ENCODE measurements at regions not wholly inside any gene's neighbourhood (a gene's known extent, or its start where the extent isn't known, plus 50 kb on each side); places are given as distances from the start of the nearest gene placed in this dataset.

DNA sequence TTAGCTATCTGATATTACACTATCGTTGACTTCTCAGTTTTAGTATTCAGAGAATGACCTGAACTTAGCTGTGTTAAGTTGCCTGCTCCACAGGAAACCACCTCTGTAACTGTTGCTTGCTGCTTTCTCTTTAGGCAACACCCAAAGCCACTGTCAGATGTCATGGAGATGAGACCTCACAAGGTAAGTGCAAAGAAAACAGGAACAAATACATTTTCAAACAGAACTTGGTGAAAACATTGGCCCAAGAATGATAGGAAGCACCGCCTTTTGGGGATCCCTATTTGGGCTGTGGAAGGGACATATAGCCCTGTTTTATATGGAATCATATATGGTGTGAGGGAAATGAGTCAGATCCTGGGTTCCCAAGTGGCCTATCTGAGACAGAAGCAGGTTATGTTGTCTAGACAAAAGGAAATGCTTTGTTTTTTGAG lies 143.4 kb downstream of the UBE2E3 start:
- DNase-seq (ENCODE audit: low spot score), result no peak
- ChIA-PET POLR2A (ENCODE audit: low non-redundant PET) (no interaction called here), CTCF (no interaction called here)
- TF ChIP-seq, protein P1, sequence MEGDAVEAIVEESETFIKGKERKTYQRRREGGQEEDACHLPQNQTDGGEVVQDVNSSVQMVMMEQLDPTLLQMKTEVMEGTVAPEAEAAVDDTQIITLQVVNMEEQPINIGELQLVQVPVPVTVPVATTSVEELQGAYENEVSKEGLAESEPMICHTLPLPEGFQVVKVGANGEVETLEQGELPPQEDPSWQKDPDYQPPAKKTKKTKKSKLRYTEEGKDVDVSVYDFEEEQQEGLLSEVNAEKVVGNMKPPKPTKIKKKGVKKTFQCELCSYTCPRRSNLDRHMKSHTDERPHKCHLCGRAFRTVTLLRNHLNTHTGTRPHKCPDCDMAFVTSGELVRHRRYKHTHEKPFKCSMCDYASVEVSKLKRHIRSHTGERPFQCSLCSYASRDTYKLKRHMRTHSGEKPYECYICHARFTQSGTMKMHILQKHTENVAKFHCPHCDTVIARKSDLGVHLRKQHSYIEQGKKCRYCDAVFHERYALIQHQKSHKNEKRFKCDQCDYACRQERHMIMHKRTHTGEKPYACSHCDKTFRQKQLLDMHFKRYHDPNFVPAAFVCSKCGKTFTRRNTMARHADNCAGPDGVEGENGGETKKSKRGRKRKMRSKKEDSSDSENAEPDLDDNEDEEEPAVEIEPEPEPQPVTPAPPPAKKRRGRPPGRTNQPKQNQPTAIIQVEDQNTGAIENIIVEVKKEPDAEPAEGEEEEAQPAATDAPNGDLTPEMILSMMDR (conservative IDR thresholded peaks at IDR 0.05; ENCODE audit: low read depth), result no peak
- no peak overlapping the region for H3K27ac ChIP-seq

DNA sequence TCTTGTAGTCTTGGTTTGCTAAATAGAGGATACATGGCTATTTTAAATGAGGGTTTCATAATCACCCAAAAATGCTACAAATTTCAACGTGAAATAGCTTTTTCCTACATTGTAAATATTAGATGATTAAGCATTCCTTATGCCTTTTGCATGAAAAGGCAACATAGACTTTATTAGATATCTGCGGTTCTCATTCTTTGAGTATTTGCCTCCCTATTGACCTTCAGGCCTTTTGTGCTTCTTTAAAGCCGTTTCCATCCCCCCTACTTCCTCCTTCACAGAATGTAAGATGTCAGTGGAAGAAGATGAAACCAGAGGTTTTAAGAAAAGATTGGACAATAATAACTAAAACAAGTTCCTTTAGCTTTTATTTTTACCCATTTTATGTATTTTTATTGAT lies 144.1 kb downstream of the UBE2E3 start:
- CTCF ChIA-PET, result no interaction called here
- no peak for DNase-seq (ENCODE audit: low spot score)
- POLR2A ChIA-PET (ENCODE audit: low non-redundant PET), result no interaction called here

DNA sequence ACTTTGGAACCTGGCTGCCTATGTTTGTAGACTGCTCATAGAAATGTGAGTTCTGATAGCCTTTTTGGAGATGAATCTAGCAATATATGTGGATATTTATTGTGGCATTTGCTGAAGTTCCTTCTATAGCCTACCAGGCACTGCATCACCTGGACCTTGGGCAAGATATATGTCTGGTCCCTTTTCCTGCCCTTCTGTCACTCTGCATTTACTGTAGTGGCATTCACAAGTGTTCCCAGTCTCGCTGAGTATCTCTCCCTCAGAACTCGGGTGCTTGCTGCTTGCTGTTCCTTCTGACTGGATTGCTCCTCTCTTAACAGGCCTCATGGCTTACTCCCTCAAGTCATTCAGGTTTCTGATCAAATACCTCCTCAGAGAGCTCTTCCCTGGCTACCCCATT lies 145.0 kb downstream of the UBE2E3 start:
- no peak for DNase-seq (ENCODE audit: low spot score)
- no peak overlapping the region for H3K27ac ChIP-seq
- ChIA-PET POLR2A (ENCODE audit: low non-redundant PET) (no interaction called here), CTCF (interaction anchor here (0.6 kb wide), 1 partner anchor 109 kb away, joined by 3 read pairs; no protein-coding TSS in a partner anchor)
- TF ChIP-seq, protein P1 (conservative IDR thresholded peaks at IDR 0.05; ENCODE audit: low read depth), result no peak

More for the DNA sequence above, 144.1 kb downstream of the UBE2E3 start:
- H3K27ac ChIP-seq, result no peak overlapping the region
- TF ChIP-seq, protein P1 (conservative IDR thresholded peaks at IDR 0.05; ENCODE audit: low read depth), result no peak

DNA sequence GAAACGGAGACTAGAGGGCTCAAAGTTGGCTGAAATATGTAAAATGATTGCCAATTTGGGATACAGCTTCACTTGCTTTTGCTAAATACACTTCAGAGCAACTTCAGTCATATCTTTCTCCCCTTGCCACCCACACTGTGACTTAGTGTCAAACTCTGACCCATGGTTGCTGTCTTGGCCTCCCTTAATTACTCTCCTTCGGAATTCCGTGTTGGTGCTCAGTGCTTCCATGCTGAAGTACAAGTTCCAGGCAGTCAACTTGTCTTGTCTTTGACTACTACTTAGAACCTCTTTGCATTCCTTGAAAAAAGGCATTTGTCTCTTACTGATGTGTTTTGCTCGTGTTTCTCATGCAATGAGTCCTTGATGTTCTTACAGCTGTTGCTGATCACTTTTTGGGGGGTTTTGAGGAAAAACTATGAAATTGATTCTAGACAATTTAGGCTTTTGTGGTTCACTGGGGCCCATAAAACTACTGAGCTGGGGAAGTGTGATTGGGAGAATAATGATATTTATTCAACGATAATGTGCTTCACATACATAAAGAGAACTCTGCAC lies 146.0 kb downstream of the UBE2E3 start:
- TF ChIP-seq, protein P1 (conservative IDR thresholded peaks at IDR 0.05; ENCODE audit: low read depth), result no peak
- POLR2A ChIA-PET (ENCODE audit: low non-redundant PET), result no interaction called here
- no peak overlapping the region for H3K27ac ChIP-seq
- no peak for DNase-seq (ENCODE audit: low spot score)
- CTCF ChIA-PET, result no interaction called here

DNA sequence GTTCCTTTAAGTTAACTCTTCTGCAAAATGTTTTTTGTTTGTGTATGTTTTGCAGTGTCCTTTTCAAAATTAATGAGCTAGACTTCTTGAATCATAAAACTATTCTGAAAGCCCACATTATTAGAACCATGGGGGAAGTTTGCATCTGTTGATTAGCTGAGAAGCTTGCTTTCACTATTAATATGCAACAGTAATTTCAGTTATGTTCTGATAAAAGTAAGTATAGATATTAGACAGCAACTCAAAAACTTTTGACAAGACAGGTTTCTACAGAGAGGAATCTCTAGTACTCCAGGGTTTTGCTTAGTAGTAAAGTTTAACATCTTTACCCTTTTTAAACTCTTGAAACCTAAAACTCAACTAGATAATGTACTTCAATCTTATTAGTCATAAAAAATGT lies 147.8 kb downstream of the UBE2E3 start:
- TF ChIP-seq, protein P1 (conservative IDR thresholded peaks at IDR 0.05; ENCODE audit: low read depth), result no peak
- POLR2A ChIA-PET (ENCODE audit: low non-redundant PET), result no interaction called here
- CTCF ChIA-PET, result interaction anchor here (0.7 kb wide), 1 partner anchor 215 kb away, joined by 5 read pairs; no protein-coding TSS in a partner anchor
- H3K27ac ChIP-seq, result no peak overlapping the region
- no peak for DNase-seq (ENCODE audit: low spot score)

DNA sequence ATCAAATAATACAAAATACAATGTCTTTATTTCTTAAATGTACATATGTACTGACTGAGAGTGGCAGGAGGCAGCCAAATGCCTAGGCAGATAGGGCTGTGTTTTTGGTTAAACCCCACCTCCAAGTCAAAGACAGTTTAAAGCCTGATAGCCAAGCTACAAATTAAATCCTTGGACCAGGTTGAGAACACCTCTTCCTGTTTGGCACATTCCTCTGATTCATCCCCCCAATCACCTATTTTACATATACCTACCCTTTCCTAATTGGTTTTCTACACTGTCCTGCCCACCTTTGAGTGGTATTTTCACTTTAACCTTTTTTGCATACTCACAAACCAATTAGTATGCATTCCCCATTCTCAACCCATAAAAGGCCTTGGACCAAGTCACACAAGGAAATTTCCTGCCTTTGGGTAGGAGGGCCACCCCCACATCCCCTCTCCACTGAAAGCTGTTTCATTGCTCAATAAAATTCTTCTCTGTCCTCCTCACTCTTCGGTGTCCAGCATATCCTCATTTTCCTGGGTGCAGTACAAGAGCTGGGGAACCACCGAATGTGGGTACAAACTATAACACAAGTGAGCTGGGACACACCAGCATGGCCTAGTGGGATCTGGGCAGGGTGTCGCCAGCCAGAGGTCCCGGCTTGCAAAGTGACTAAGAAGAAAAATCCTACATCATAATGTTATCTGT lies 149.1 kb downstream of the UBE2E3 start:
- DNase-seq (ENCODE audit: low spot score), result no peak
- CTCF ChIA-PET, result no interaction called here
- POLR2A ChIA-PET (ENCODE audit: low non-redundant PET), result no interaction called here
- TF ChIP-seq, protein P1 (conservative IDR thresholded peaks at IDR 0.05; ENCODE audit: low read depth), result no peak
- no peak overlapping the region for H3K27ac ChIP-seq
